ENCODE measurements at regions not wholly inside any gene's neighbourhood (a gene's known extent, or its start where the extent isn't known, plus 50 kb on each side); places are given as distances from the start of the nearest gene placed in this dataset.

- TF ChIP-seq FOXA1 (IDR thresholded peaks at IDR 0.05) = no peak
- no peak for TF ChIP-seq ELF4 (IDR thresholded peaks at IDR 0.05)
- peak; percentile 44; the same call in 1 of the 2 replicates for TF ChIP-seq ZNF384 (IDR thresholded peaks at IDR 0.05)
- no peak for TF ChIP-seq HDGF (IDR thresholded peaks at IDR 0.05; ENCODE audit: borderline replicate concordance)
- TF ChIP-seq NFRKB (IDR thresholded peaks at IDR 0.05) = no peak
- TF ChIP-seq BHLHE40 (IDR thresholded peaks at IDR 0.05; ENCODE audit: borderline replicate concordance) = no peak
- no peak for TF ChIP-seq FOXK2 (IDR thresholded peaks at IDR 0.05)
- no peak for TF ChIP-seq CTBP1 (IDR thresholded peaks at IDR 0.05; ENCODE audit: borderline replicate concordance)
- no peak for TF ChIP-seq L3MBTL2 (conservative IDR thresholded peaks at IDR 0.05)
- TF ChIP-seq, protein P1, sequence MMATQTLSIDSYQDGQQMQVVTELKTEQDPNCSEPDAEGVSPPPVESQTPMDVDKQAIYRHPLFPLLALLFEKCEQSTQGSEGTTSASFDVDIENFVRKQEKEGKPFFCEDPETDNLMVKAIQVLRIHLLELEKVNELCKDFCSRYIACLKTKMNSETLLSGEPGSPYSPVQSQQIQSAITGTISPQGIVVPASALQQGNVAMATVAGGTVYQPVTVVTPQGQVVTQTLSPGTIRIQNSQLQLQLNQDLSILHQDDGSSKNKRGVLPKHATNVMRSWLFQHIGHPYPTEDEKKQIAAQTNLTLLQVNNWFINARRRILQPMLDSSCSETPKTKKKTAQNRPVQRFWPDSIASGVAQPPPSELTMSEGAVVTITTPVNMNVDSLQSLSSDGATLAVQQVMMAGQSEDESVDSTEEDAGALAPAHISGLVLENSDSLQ (IDR thresholded peaks at IDR 0.05) = no peak
Observed at GRCh38 chr6:27143474-27144026, 104.0 kb upstream of the PRSS16 start.
